Sigmoid colon (tissue), 4 donors: ENCODE measurements at regions not wholly inside any gene's neighbourhood (a gene's known extent, or its start where the extent isn't known, plus 50 kb on each side); places are given as distances from the start of the nearest gene placed in this dataset.

Experiments
- CTCF ChIP-seq, 4 experiments: fragments of 450-650 bp in 3 of 4; fragments of 200-600 bp in 1 of 4; IDR thresholded peaks; one replicate each; pipeline ENCODE4 v1.5.1; 2016 to 2019; ENCODE audit warnings: antibody characterized with exemption in 4 of 4, mild to moderate bottlenecking in 3 of 4, moderate library complexity in 2 of 4
- EP300 ChIP-seq, 4 donors: sonication (generic); formaldehyde crosslinking; IDR thresholded peaks; one replicate each; pipeline ENCODE4 v1.6.1; 2017; ENCODE audit warnings: antibody characterized with exemption in 4 of 4
- POLR2A ChIP-seq, 2 donors: fragments of 450-650 bp; IDR thresholded peaks; one replicate each; pipeline ENCODE4 v1.6.1; 2016; ENCODE audit warnings: antibody characterized with exemption in 2 of 2, mild to moderate bottlenecking in 2 of 2, moderate library complexity in 2 of 2
- POLR2AphosphoS5 ChIP-seq, 4 donors: sonication (generic); formaldehyde crosslinking; IDR thresholded peaks; one replicate each; pipeline ENCODE4 v1.6.1; 2017; ENCODE audit warnings: antibody characterized with exemption in 4 of 4

- TF ChIP-seq CTCF (IDR thresholded peaks at IDR 0.05) = no peak
- TF ChIP-seq POLR2AphosphoS5 (IDR thresholded peaks at IDR 0.05) = peak in 1 of 4 donors; percentile 20
- TF ChIP-seq EP300 (IDR thresholded peaks at IDR 0.05) = peak in 1 of 4 donors; percentile 5
- no peak for TF ChIP-seq POLR2A (IDR thresholded peaks at IDR 0.05)
Observed at GRCh38 chr7:46772776-46773175, 809.1 kb downstream of the TNS3 start.
